Colonic mucosa (tissue), 4 donors: ENCODE measurements at regions not wholly inside any gene's neighbourhood (a gene's known extent, or its start where the extent isn't known, plus 50 kb on each side); places are given as distances from the start of the nearest gene placed in this dataset.

Source experiments
- DNase-seq: peaks from one replicate; pipeline ENCODE4 v3.0.0-alpha.2; 2020
- H3K27ac ChIP-seq: fragments of 200-600 bp; one replicate; pipeline ENCODE4 v1.8.0; 2021
- H3K27me3 ChIP-seq: fragments of 200-600 bp; one replicate; pipeline ENCODE4 v1.8.0; 2021
- H3K36me3 ChIP-seq: fragments of 200-600 bp; one replicate; pipeline ENCODE4 v1.8.0; 2021
- H3K4me1 ChIP-seq: fragments of 200-600 bp; one replicate; pipeline ENCODE4 v1.8.0; 2021; ENCODE audit warnings: mild to moderate bottlenecking
- H3K4me3 ChIP-seq: fragments of 200-600 bp; one replicate; pipeline ENCODE4 v1.8.0; 2021
- H3K9ac ChIP-seq, 2 donors: one replicate each; pipeline ENCODE4 v1.7.0; 2013; ENCODE audit warnings: control low read depth in 2 of 2, low read depth in 2 of 2, low read length in 2 of 2
- H3K9me3 ChIP-seq: fragments of 200-600 bp; one replicate; pipeline ENCODE4 v1.8.0; 2021
- CTCF ChIP-seq: fragments of 200-600 bp; IDR thresholded peaks from one replicate; pipeline ENCODE4 v1.8.0; 2022; ENCODE audit warnings: antibody characterized with exemption, mild to moderate bottlenecking
- intact Hi-C: fragments of 100-400 bp; cut with DNase I; formaldehyde crosslinking; loops from one replicate; pipeline ENCODE4 v1.14.1; 2022
- donor health status: healthy.
- donor health status: DM: no; HTN: no; CAD: no.
- donor health status: DM: no; HTN: no; CAD: no.

GRCh38 chr1:200253774-200254495 lies 155.9 kb downstream of the ZNF281 start:
- Histone ChIP-seq H3K27ac (no peak overlapping the region), H3K36me3 (no peaks in the 10 kb centered on the region), H3K4me1 (no peaks in the 10 kb centered on the region), H3K9me3 (no peaks in the 10 kb centered on the region), H3K9ac (no peak overlapping the region), H3K27me3 (no peaks in the 10 kb centered on the region), H3K4me3 (no peak overlapping the region)
- DNase-seq = no peak
- no peak for TF ChIP-seq CTCF
- intact Hi-C loops = no loop called here

- DNase-seq = no peak
- H3K9ac ChIP-seq = no peak overlapping the region
Observed at GRCh38 chr1:200252531-200252930, 157.3 kb downstream of the ZNF281 start.

GRCh38 chr1:200250469-200250868 lies 159.4 kb downstream of the ZNF281 start:
- Histone ChIP-seq H3K4me1 (no peaks in the 10 kb centered on the region), H3K27ac (no peak overlapping the region), H3K9ac (no peak overlapping the region), H3K36me3 (no peaks in the 10 kb centered on the region), H3K27me3 (no peaks in the 10 kb centered on the region), H3K9me3 (no peaks in the 10 kb centered on the region), H3K4me3 (no peak overlapping the region)
- intact Hi-C loops = no loop called here
- no peak for TF ChIP-seq CTCF
- DNase-seq = no peak

More at GRCh38 chr1:200252531-200252930, 157.3 kb downstream of the ZNF281 start:
- H3K27me3 ChIP-seq = no peaks in the 10 kb centered on the region
- no peak overlapping the region for H3K4me3 ChIP-seq
- no peaks in the 10 kb centered on the region for H3K36me3 ChIP-seq
- intact Hi-C loops = no loop called here
- no peaks in the 10 kb centered on the region for H3K9me3 ChIP-seq
- TF ChIP-seq CTCF = no peak
- H3K27ac ChIP-seq = no peak overlapping the region
- no peaks in the 10 kb centered on the region for H3K4me1 ChIP-seq

- no peak overlapping the region for H3K9ac ChIP-seq
- H3K27me3 ChIP-seq = no peaks in the 10 kb centered on the region
- no peaks in the 10 kb centered on the region for H3K36me3 ChIP-seq
- no peak for DNase-seq
- intact Hi-C loops = no loop called here
- H3K27ac ChIP-seq = no peak overlapping the region
- H3K4me3 ChIP-seq = no peak overlapping the region
- H3K9me3 ChIP-seq = no peaks in the 10 kb centered on the region
- no peaks in the 10 kb centered on the region for H3K4me1 ChIP-seq
- TF ChIP-seq CTCF = no peak
Observed at GRCh38 chr1:200248541-200248940, 161.3 kb downstream of the ZNF281 start.

GRCh38 chr1:200247518-200247917 lies 162.3 kb downstream of the ZNF281 start:
- Histone ChIP-seq H3K36me3 (no peaks in the 10 kb centered on the region), H3K4me3 (no peak overlapping the region), H3K4me1 (no peaks in the 10 kb centered on the region), H3K9ac (no peak overlapping the region), H3K9me3 (no peaks in the 10 kb centered on the region), H3K27me3 (no peaks in the 10 kb centered on the region), H3K27ac (no peak overlapping the region)
- DNase-seq = no peak
- TF ChIP-seq CTCF = no peak
- intact Hi-C loops = no loop called here
